Activated CD4-positive, alpha-beta T cell treated with anti-CD3 and anti-CD28 coated beads, Interleukin-2, amount 50 U/mL, for 1 hour (primary cell): ENCODE measurements at regions not wholly inside any gene's neighbourhood (a gene's known extent, or its start where the extent isn't known, plus 50 kb on each side); places are given as distances from the start of the nearest gene placed in this dataset.

ENCODE experiments used
- DNase-seq: peaks from one replicate; pipeline ENCODE4 v3.0.0-alpha.2; 2020

GRCh38 chr19:30172613-30173242 lies 199.5 kb upstream of the ZNF536 start:
- DNase-seq, result no peak

- no peak for DNase-seq
These were observed 198.4 kb upstream of the ZNF536 start for GRCh38 chr19:30173593-30174356.

- no peak for DNase-seq
These were observed 197.9 kb upstream of the ZNF536 start for GRCh38 chr19:30174357-30174645.

GRCh38 chr19:30174791-30175190 lies 197.4 kb upstream of the ZNF536 start:
- no peak for DNase-seq

- DNase-seq, result no peak
These were observed 196.2 kb upstream of the ZNF536 start for GRCh38 chr19:30175987-30176386.

GRCh38 chr19:30178721-30179402 lies 193.3 kb upstream of the ZNF536 start:
- no peak for DNase-seq

- no peak for DNase-seq
These were observed 191.5 kb upstream of the ZNF536 start for GRCh38 chr19:30180691-30181090.

- DNase-seq, result no peak
These were observed 188.2 kb upstream of the ZNF536 start for GRCh38 chr19:30183807-30184490.

- no peak for DNase-seq
These were observed 170.1 kb upstream of the ZNF536 start for GRCh38 chr19:30202060-30202600.

- DNase-seq, result no peak
These were observed 167.5 kb upstream of the ZNF536 start for GRCh38 chr19:30204721-30205120.

- DNase-seq, result no peak
These were observed 166.0 kb upstream of the ZNF536 start for GRCh38 chr19:30206187-30206586.

GRCh38 chr19:30207357-30207756 lies 164.8 kb upstream of the ZNF536 start:
- DNase-seq, result no peak

GRCh38 chr19:30208436-30209060 lies 163.6 kb upstream of the ZNF536 start:
- no peak for DNase-seq

- DNase-seq, result no peak
These were observed 162.3 kb upstream of the ZNF536 start for GRCh38 chr19:30209617-30210600.

GRCh38 chr19:30212574-30212973 lies 159.6 kb upstream of the ZNF536 start:
- DNase-seq, result no peak

- DNase-seq, result no peak
These were observed 157.5 kb upstream of the ZNF536 start for GRCh38 chr19:30214651-30215051.

- DNase-seq, result no peak
These were observed 156.9 kb upstream of the ZNF536 start for GRCh38 chr19:30215248-30215647.

- DNase-seq, result no peak
These were observed 155.7 kb upstream of the ZNF536 start for GRCh38 chr19:30216453-30216852.

- no peak for DNase-seq
These were observed 154.7 kb upstream of the ZNF536 start for GRCh38 chr19:30217461-30217860.

GRCh38 chr19:30219702-30220101 lies 152.5 kb upstream of the ZNF536 start:
- DNase-seq, result no peak

GRCh38 chr19:30221176-30221575 lies 151.0 kb upstream of the ZNF536 start:
- DNase-seq, result no peak

- no peak for DNase-seq
These were observed 149.7 kb upstream of the ZNF536 start for GRCh38 chr19:30222428-30222873.
